Fibroblast of skin of scalp (primary cell): ENCODE measurements at regions not wholly inside any gene's neighbourhood (a gene's known extent, or its start where the extent isn't known, plus 50 kb on each side); places are given as distances from the start of the nearest gene placed in this dataset.

ENCODE experiments used
- DNase-seq: peaks from one replicate; pipeline ENCODE4 v3.0.0-alpha.2; 2013

GRCh38 chr9:79353856-79354520 lies 217.8 kb upstream of the TLE4 start:
- peak; percentile 73 for DNase-seq

GRCh38 chr9:79357194-79357593 lies 214.6 kb upstream of the TLE4 start:
- DNase-seq: no peak

- DNase-seq: no peak
Measured at GRCh38 chr9:79357616-79358015, 214.1 kb upstream of the TLE4 start.

GRCh38 chr9:79360387-79361347 lies 211.1 kb upstream of the TLE4 start:
- peak; percentile 84 for DNase-seq

- peak; percentile 28 for DNase-seq
Measured at GRCh38 chr9:79362100-79363081, 209.4 kb upstream of the TLE4 start.

GRCh38 chr9:79369676-79370075 lies 202.1 kb upstream of the TLE4 start:
- no peak for DNase-seq

GRCh38 chr9:79371301-79371700 lies 200.5 kb upstream of the TLE4 start:
- no peak for DNase-seq

- DNase-seq: peak; percentile 44
Measured at GRCh38 chr9:79371948-79372555, 199.7 kb upstream of the TLE4 start.

- peak; percentile 23 for DNase-seq
Measured at GRCh38 chr9:79377339-79377855, 194.4 kb upstream of the TLE4 start.

- no peak for DNase-seq
Measured at GRCh38 chr9:79378107-79378506, 193.7 kb upstream of the TLE4 start.

GRCh38 chr9:79382044-79382443 lies 189.7 kb upstream of the TLE4 start:
- DNase-seq: no peak

GRCh38 chr9:79382458-79382857 lies 189.3 kb upstream of the TLE4 start:
- DNase-seq: peak; percentile 40

- no peak for DNase-seq
Measured at GRCh38 chr9:79383096-79383495, 188.7 kb upstream of the TLE4 start.

- no peak for DNase-seq
Measured at GRCh38 chr9:79384091-79384490, 187.7 kb upstream of the TLE4 start.

GRCh38 chr9:79384501-79384900 lies 187.3 kb upstream of the TLE4 start:
- DNase-seq: peak; percentile 54

- DNase-seq: no peak
Measured at GRCh38 chr9:79387101-79387835, 184.5 kb upstream of the TLE4 start.

- no peak for DNase-seq
Measured at GRCh38 chr9:79390077-79390698, 181.6 kb upstream of the TLE4 start.

- DNase-seq: no peak
Measured at GRCh38 chr9:79390781-79391770, 180.7 kb upstream of the TLE4 start.

GRCh38 chr9:79395228-79395627 lies 176.5 kb upstream of the TLE4 start:
- DNase-seq: no peak
